Activated naive CD4-positive, alpha-beta T cell treated with anti-CD3 and anti-CD28 coated beads for 36 hours (primary cell): ENCODE measurements at regions not wholly inside any gene's neighbourhood (a gene's known extent, or its start where the extent isn't known, plus 50 kb on each side); places are given as distances from the start of the nearest gene placed in this dataset.
"Not testable (repeated sequence)": the region's sequence is repeated elsewhere in the genome, so short reads cannot be mapped to it uniquely, and the experiment has no call there.

Experiments
- CTCF ChIA-PET: fragments of 350-600 bp; sonication (Branson Sonifier 250); formaldehyde crosslinking; loops from one replicate; lab custom pipeline; 2021; ENCODE audit warnings: antibody characterized with exemption; lab: Charles Lee
- DNase-seq: peaks from one replicate; pipeline ENCODE4 v3.0.0-alpha.2; 2020
- H3K27ac Mint-ChIP-seq: one replicate; pipeline ENCODE4 v1.8.0; 2021; ENCODE audit warnings: mild to moderate bottlenecking, mixed read lengths
- H3K27me3 Mint-ChIP-seq: one replicate; pipeline ENCODE4 v1.8.0; 2021; ENCODE audit warnings: low read depth, mixed read lengths
- H3K36me3 Mint-ChIP-seq: one replicate; pipeline ENCODE4 v1.8.0; 2021; ENCODE audit warnings: low read depth, mixed read lengths
- H3K4me1 Mint-ChIP-seq: one replicate; pipeline ENCODE4 v1.8.0; 2021; ENCODE audit warnings: low read depth, mixed read lengths
- H3K4me3 Mint-ChIP-seq: one replicate; pipeline ENCODE4 v1.8.0; 2021; ENCODE audit warnings: mild to moderate bottlenecking, moderate library complexity, mixed read lengths
- H3K9me3 Mint-ChIP-seq: one replicate; pipeline ENCODE4 v1.8.0; 2021; ENCODE audit warnings: mixed read lengths
- intact Hi-C: fragments of 100-400 bp; cut with micrococcal nuclease; formaldehyde crosslinking; loops from one replicate; pipeline ENCODE4 v1.15.1; 2023

DNA sequence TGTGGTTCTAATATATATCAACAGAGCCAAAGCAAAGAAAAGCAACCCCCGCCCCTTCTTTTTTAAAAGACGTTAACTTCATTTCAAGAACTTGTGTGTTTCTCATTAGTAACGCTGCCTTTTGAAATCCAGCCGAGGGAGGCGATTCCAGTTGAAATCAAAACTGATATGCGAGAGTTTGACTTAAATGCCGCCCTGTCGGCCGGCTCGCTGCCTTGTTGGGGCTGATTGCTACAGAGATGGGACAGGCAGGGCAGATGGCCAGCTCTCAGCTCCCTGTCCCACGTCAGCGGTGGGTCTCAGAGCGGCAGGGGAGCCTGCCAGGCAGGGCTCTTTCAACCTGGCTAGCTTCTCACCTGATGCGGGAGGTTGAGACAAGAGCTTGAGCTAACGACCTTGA lies 51.9 kb upstream of the ALX4 start:
- no peak for DNase-seq
- H3K36me3 Mint-ChIP-seq: no peaks in the 10 kb centered on the region
- H3K27me3 Mint-ChIP-seq: peaks cover 6% of the 10 kb centered on the region
- H3K4me3 Mint-ChIP-seq: no peak overlapping the region
- H3K9me3 Mint-ChIP-seq: peaks cover 3% of the 10 kb centered on the region
- CTCF ChIA-PET: no interaction called here
- H3K4me1 Mint-ChIP-seq: no peaks in the 10 kb centered on the region
- intact Hi-C loops: no loop called here
- no peak overlapping the region for H3K27ac Mint-ChIP-seq

DNA sequence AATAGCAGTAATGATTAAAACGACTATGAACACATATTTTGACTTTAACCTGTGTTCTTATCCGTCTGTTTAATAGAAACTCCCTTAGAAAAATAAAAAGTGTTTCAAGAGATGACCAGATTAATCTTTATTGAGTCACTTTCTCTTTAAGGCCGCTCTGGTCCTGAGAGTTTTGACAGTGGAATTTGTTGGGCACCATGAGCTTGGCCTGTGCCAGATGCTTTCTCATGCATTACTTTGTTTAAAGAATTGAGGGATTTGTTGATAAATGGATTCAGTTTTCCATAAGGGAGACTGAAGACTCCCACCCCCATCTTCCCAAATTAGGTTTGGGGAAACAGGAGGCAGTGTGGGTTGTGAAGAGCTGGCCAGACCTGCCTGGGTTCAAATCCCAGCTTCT lies 53.2 kb upstream of the ALX4 start:
- H3K36me3 Mint-ChIP-seq: no peaks in the 10 kb centered on the region
- intact Hi-C loops: no loop called here
- peaks cover 3% of the 10 kb centered on the region for H3K27me3 Mint-ChIP-seq
- no peak overlapping the region for H3K27ac Mint-ChIP-seq
- H3K9me3 Mint-ChIP-seq: peaks cover 3% of the 10 kb centered on the region
- no peaks in the 10 kb centered on the region for H3K4me1 Mint-ChIP-seq
- no peak overlapping the region for H3K4me3 Mint-ChIP-seq
- no peak for DNase-seq
- CTCF ChIA-PET: interaction anchor here (1.0 kb wide), 1 partner anchor 11 kb away, joined by 3 read pairs; no protein-coding TSS in a partner anchor

- Mint-ChIP-seq H3K27ac (no peak overlapping the region), H3K27me3 (peaks cover 3% of the 10 kb centered on the region), H3K4me1 (no peaks in the 10 kb centered on the region), H3K4me3 (no peak overlapping the region), H3K36me3 (no peaks in the 10 kb centered on the region), H3K9me3 (peaks cover 3% of the 10 kb centered on the region)
- CTCF ChIA-PET: no interaction called here
- intact Hi-C loops: no loop called here
- DNase-seq: no peak
Measured at GRCh38 chr11:44364596-44364995, 54.7 kb upstream of the ALX4 start.

DNA sequence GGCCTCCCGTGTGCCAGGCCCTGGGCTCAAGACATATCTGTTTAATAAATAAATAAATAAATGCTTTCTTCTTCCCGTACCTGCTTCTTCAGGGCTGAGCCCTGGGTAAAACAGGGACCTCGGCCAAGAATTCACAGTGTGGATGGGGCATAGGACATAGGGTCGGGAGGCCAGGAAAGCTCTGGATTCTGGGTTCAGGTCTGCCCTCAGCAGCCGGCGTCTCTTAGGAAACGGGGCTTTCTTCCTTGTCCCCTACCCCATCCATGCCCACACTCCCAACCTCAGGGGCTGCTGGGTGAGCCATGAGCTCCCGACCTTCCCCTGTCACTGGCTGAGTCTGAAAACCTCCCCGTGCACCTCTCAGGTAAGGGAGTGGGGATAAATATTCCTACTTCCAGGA lies 55.7 kb upstream of the ALX4 start:
- no peaks in the 10 kb centered on the region for H3K4me1 Mint-ChIP-seq
- H3K27ac Mint-ChIP-seq: no peak overlapping the region
- no peak overlapping the region for H3K4me3 Mint-ChIP-seq
- intact Hi-C loops: no loop called here
- CTCF ChIA-PET: no interaction called here
- H3K27me3 Mint-ChIP-seq: peaks cover 3% of the 10 kb centered on the region
- H3K36me3 Mint-ChIP-seq: no peaks in the 10 kb centered on the region
- H3K9me3 Mint-ChIP-seq: peaks cover 3% of the 10 kb centered on the region
- DNase-seq: no peak

DNA sequence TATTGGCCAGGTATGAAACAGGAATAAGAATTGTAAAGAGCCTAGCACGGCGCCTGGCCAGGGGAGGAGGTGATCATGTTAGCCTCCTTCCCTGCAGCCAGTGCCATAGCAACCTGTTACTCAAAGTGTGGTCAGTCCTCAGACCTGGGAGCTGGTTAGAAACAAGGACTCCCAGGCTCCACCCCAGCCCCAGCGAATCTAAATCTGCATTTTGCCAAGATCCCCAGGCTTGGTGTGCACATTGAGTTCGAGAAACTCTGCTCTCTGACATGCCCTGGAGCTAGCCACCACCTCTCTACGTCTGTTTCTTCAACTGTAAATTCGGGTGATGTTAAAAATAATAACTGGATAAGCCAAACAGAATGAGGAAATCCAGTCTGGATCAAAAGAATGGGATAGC lies 56.1 kb upstream of the ALX4 start:
- no peaks in the 10 kb centered on the region for H3K4me1 Mint-ChIP-seq
- peaks cover 3% of the 10 kb centered on the region for H3K27me3 Mint-ChIP-seq
- intact Hi-C loops: no loop called here
- H3K36me3 Mint-ChIP-seq: no peaks in the 10 kb centered on the region
- H3K27ac Mint-ChIP-seq: no peak overlapping the region
- no peak for DNase-seq
- H3K9me3 Mint-ChIP-seq: peaks cover 3% of the 10 kb centered on the region
- CTCF ChIA-PET: no interaction called here
- no peak overlapping the region for H3K4me3 Mint-ChIP-seq

- intact Hi-C loops: no loop called here
- Mint-ChIP-seq H3K9me3 (peaks cover 3% of the 10 kb centered on the region), H3K27ac (no peak overlapping the region), H3K27me3 (peaks cover 3% of the 10 kb centered on the region), H3K4me3 (no peak overlapping the region), H3K36me3 (no peaks in the 10 kb centered on the region), H3K4me1 (no peaks in the 10 kb centered on the region)
- CTCF ChIA-PET: no interaction called here
- no peak for DNase-seq
Measured at GRCh38 chr11:44366741-44367140, 56.8 kb upstream of the ALX4 start.

GRCh38 chr11:44367452-44367851 lies 57.5 kb upstream of the ALX4 start:
- H3K4me3 Mint-ChIP-seq: no peak overlapping the region
- H3K27me3 Mint-ChIP-seq: peaks cover 1% of the 10 kb centered on the region
- H3K4me1 Mint-ChIP-seq: no peaks in the 10 kb centered on the region
- H3K9me3 Mint-ChIP-seq: peaks cover 3% of the 10 kb centered on the region
- DNase-seq: no peak
- intact Hi-C loops: no loop called here
- CTCF ChIA-PET: no interaction called here
- H3K36me3 Mint-ChIP-seq: no peaks in the 10 kb centered on the region
- H3K27ac Mint-ChIP-seq: no peak overlapping the region

GRCh38 chr11:44368886-44369285 lies 58.9 kb upstream of the ALX4 start:
- H3K9me3 Mint-ChIP-seq: no peaks in the 10 kb centered on the region
- no peaks in the 10 kb centered on the region for H3K4me1 Mint-ChIP-seq
- H3K4me3 Mint-ChIP-seq: no peak overlapping the region
- CTCF ChIA-PET: interaction anchor here (0.6 kb wide), 1 partner anchor 38 kb away, joined by 4 read pairs; no protein-coding TSS in a partner anchor
- no peaks in the 10 kb centered on the region for H3K36me3 Mint-ChIP-seq
- H3K27me3 Mint-ChIP-seq: no peaks in the 10 kb centered on the region
- H3K27ac Mint-ChIP-seq: no peak overlapping the region
- DNase-seq: no peak
- intact Hi-C loops: no loop called here

- DNase-seq, H3K4me1 Mint-ChIP-seq, H3K4me3 Mint-ChIP-seq, H3K36me3 Mint-ChIP-seq, CTCF ChIA-PET, H3K27me3 Mint-ChIP-seq, H3K27ac Mint-ChIP-seq, H3K9me3 Mint-ChIP-seq, intact Hi-C loops: not testable (repeated sequence)
Measured at GRCh38 chr11:44371042-44371441, 61.1 kb upstream of the ALX4 start.

- DNase-seq: no peak
- no peak overlapping the region for H3K27ac Mint-ChIP-seq
- H3K27me3 Mint-ChIP-seq: no peaks in the 10 kb centered on the region
Measured at GRCh38 chr11:44371706-44372105, 61.8 kb upstream of the ALX4 start.

DNA sequence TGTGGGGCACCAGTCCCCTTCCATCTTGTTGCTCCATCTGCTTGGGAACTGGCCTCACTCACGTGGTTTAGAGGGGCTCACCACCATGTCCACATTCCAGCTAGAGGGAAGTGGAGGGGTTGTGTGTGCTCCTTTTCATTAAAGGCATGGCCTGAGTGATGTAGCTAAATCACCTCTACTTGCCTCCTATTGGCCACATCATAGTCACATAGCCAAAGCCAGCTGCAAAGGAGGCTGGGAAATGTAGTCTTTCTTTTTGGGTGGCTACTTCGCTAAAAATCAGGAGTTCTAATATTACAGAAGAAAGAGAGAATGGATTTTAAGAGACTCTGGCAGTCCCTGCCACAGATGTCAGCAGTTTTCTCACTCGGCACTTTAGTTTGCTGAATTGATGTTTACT lies 63.0 kb upstream of the ALX4 start:
- no peak for DNase-seq
- Mint-ChIP-seq H3K36me3 (no peaks in the 10 kb centered on the region), H3K4me1 (no peaks in the 10 kb centered on the region), H3K4me3 (no peak overlapping the region), H3K27ac (no peak overlapping the region), H3K27me3 (no peaks in the 10 kb centered on the region), H3K9me3 (no peaks in the 10 kb centered on the region)
- CTCF ChIA-PET: interaction anchor here (1.1 kb wide), 1 partner anchor 240 kb away, joined by 3 read pairs; no protein-coding TSS in a partner anchor
- intact Hi-C loops: no loop called here

More at GRCh38 chr11:44371706-44372105, 61.8 kb upstream of the ALX4 start:
- no peaks in the 10 kb centered on the region for H3K36me3 Mint-ChIP-seq
- intact Hi-C loops: no loop called here
- no peaks in the 10 kb centered on the region for H3K4me1 Mint-ChIP-seq
- CTCF ChIA-PET: no interaction called here
- H3K4me3 Mint-ChIP-seq: no peak overlapping the region
- no peaks in the 10 kb centered on the region for H3K9me3 Mint-ChIP-seq

GRCh38 chr11:44374001-44374400 lies 64.1 kb upstream of the ALX4 start:
- Mint-ChIP-seq H3K27ac (no peak overlapping the region), H3K9me3 (no peaks in the 10 kb centered on the region), H3K27me3 (no peaks in the 10 kb centered on the region), H3K4me3 (no peak overlapping the region), H3K36me3 (no peaks in the 10 kb centered on the region), H3K4me1 (no peaks in the 10 kb centered on the region)
- intact Hi-C loops: no loop called here
- no peak for DNase-seq
- CTCF ChIA-PET: interaction anchor here (0.6 kb wide), 1 partner anchor 10 kb away, joined by 3 read pairs; no protein-coding TSS in a partner anchor

DNA sequence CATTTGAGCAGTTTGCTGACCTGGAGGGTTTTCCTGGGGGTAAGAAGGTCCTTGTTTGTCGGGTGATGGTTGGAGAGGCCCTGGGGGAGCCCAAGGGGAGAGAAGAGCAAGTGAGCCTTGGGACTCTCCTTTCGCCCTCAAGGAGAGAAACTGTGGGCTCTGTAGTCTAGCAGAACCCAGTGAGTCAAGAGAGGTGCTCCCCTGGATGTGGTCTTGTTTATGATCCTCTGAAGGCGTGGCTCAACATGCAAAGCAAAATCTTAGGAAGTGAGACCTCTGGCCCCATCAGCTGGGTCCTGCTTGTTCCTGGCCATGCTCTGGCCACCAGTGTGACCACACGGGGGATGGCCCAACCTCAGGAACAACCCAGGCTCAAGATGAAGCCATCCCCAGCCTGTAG lies 66.5 kb upstream of the ALX4 start:
- no peak for DNase-seq
- CTCF ChIA-PET: no interaction called here
- intact Hi-C loops: no loop called here
- H3K9me3 Mint-ChIP-seq: no peaks in the 10 kb centered on the region
- H3K4me3 Mint-ChIP-seq: no peak overlapping the region
- peaks cover 2% of the 10 kb centered on the region for H3K27me3 Mint-ChIP-seq
- no peaks in the 10 kb centered on the region for H3K4me1 Mint-ChIP-seq
- H3K36me3 Mint-ChIP-seq: no peaks in the 10 kb centered on the region
- no peak overlapping the region for H3K27ac Mint-ChIP-seq

DNA sequence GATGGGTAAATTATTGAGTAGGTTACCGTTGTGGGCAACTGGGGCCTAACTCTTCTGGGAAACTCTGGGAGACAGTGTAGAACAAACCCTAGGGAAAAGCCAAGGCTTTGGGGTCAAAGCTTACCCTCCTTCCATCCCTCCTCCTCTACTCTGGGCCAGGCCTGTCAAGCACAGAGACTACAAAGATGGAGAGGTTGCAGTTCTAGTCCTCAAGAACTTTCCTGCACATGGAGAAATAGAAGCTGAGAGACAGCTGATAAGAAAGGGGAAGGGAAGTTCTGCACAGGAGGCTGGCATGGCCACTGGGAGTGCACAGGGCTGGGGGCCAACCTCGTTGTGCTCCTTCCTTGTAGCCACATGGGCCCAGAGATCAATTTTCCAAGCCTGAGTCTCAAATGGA lies 67.2 kb upstream of the ALX4 start:
- CTCF ChIA-PET: no interaction called here
- H3K4me1 Mint-ChIP-seq: no peaks in the 10 kb centered on the region
- H3K9me3 Mint-ChIP-seq: no peaks in the 10 kb centered on the region
- no peak for DNase-seq
- peaks cover 4% of the 10 kb centered on the region for H3K27me3 Mint-ChIP-seq
- intact Hi-C loops: no loop called here
- no peak overlapping the region for H3K27ac Mint-ChIP-seq
- H3K4me3 Mint-ChIP-seq: no peak overlapping the region
- H3K36me3 Mint-ChIP-seq: no peaks in the 10 kb centered on the region
